ENCODE measurements at regions not wholly inside any gene's neighbourhood (a gene's known extent, or its start where the extent isn't known, plus 50 kb on each side); places are given as distances from the start of the nearest gene placed in this dataset.
A peak's percentile ranks its signal among the peaks of the same experiment; 100 is the strongest.
"Not testable (repeated sequence)": the region's sequence is repeated elsewhere in the genome, so short reads cannot be mapped to it uniquely, and the experiment has no call there.

DNA sequence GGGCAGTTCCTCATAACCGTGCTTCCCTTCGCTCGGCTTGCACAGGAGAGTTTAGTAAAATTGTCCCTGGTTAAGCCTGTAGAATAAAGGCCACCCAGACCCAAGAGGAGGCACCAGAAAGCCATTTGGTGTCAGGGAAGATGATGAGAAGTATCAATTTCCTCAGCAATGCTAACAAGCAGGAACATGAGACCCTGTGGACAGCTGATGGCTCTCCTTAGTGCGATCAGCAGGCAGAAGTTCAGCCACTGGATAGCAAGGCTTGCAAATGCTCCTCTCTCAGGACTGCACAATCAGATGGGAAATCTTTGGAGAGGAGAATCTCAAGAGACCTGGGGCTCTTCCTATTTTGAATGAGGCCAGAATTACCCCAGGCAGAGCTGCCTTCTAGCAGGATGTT lies 261.1 kb upstream of the DYNLRB2 start:
- no peak for DNase-seq
- in situ Hi-C loops (cut with HindIII; ENCODE audit: low pct_ligation_motif_present, low pct_unique_long_range_greater_than_20kb, low sequenced_read_pairs): no loop called here

- in situ Hi-C loops (cut with HindIII; ENCODE audit: low pct_ligation_motif_present, low pct_unique_long_range_greater_than_20kb, low sequenced_read_pairs): no loop called here
- DNase-seq: peak; percentile 21
Observed at GRCh38 chr16:80277182-80277581, 263.6 kb upstream of the DYNLRB2 start.

DNA sequence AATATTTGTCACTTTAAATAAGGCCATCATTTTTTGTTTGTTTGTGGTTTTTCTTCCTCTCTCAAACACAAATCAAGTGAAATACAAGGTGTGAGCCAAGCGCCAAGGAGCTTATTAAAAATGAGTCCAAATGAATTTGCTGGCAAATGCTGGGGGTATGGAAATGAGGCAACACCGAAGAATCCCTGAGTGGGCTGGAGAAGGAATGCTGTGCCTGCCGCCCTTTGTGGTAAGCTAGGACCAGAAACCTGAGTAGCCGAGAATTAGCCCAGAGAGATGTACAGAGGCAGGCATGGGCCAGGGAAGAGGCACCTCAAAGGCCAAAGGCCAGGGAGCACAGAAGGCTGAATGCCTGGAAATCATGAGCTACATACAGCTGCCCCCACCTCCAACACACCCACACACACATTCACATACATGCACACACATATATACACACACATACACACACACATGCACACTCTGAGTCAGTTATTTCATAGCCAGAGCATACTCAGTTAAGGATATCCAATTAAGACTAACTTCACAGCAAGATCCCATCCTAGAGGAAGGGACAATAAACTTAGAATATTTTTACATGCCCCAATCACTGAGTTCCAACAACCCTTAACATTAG lies 266.1 kb upstream of the DYNLRB2 start:
- DNase-seq: no peak
- in situ Hi-C loops (cut with HindIII; ENCODE audit: low pct_ligation_motif_present, low pct_unique_long_range_greater_than_20kb, low sequenced_read_pairs): no loop called here

- in situ Hi-C loops (cut with HindIII; ENCODE audit: low pct_ligation_motif_present, low pct_unique_long_range_greater_than_20kb, low sequenced_read_pairs): no loop called here
Observed at GRCh38 chr16:80273635-80274538, 266.9 kb upstream of the DYNLRB2 start.

DNA sequence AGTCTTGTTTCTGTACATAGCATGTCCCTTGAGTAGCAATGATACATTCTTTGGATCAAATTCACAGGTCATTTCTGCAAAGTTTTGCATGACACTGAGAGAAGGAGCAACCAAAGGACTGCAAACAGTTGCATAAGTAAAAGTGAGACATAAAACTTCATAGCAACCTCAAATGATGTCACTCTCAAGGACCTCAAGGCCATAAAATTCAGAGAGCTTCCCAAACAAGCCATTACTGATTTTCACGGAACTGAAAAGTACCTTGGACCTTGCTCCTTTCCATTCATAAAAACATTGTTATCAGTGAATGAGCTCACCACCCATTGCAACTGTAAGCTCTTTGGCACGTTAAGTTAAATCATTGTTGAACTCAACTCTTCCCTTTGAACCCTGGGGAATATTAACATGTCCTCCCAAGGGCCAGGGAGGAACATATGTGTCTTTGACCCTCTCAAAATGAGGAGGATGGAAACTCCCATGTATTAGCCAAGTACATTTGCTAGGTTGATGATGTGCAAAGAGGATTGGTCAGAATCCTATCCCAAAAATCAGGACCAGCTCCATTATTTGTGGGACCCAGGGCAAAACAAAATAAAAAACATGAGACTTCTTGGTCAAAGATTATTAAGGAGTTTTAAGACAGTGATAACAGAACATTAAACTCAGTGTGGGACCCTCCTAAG lies 275.0 kb upstream of the DYNLRB2 start:
- in situ Hi-C loops (cut with HindIII; ENCODE audit: low pct_ligation_motif_present, low pct_unique_long_range_greater_than_20kb, low sequenced_read_pairs): no loop called here
- no peak for DNase-seq

More at GRCh38 chr16:80273635-80274538, 266.9 kb upstream of the DYNLRB2 start:
- no peak for DNase-seq

DNA sequence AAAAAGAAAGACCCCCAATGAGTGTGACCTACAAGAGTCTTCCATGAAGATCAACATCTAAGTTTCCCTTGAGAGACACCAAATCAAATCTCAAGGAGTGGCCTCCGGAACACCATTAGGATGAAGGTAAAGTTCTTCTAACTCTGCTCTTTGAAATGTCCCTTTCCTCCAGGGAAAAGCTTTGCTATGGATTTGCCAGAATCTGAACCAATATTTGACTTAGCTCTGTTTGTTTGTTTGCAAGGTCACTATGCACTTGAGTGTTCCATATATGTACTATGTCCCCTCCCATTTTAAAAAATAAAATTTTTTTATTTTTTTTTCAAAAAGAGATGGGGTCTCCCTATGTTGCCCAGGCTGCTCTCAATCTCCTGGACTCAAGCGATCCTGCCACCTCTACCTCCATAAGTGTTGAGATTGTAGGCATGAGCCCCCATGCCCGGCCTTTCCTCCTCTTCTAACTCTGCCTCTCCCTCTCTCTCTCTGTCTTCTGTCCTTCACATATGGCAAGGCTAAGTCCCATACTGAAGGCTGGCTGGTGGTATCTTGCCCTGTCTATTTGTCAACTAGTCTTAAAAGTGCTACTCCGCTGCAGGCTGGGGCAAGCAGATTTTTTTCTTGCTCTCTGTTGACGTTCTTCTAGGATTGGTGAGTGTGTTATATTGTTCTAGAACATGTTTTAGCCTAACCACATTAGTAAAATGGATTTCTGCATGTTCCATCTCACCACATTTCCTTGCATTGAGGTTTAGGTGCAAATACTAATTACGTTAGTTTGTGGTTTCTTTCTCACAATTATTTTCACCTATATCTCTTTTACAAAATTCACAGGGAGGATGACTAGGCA lies 276.7 kb upstream of the DYNLRB2 start:
- no peak for DNase-seq
- in situ Hi-C loops (cut with HindIII; ENCODE audit: low pct_ligation_motif_present, low pct_unique_long_range_greater_than_20kb, low sequenced_read_pairs): no loop called here

DNA sequence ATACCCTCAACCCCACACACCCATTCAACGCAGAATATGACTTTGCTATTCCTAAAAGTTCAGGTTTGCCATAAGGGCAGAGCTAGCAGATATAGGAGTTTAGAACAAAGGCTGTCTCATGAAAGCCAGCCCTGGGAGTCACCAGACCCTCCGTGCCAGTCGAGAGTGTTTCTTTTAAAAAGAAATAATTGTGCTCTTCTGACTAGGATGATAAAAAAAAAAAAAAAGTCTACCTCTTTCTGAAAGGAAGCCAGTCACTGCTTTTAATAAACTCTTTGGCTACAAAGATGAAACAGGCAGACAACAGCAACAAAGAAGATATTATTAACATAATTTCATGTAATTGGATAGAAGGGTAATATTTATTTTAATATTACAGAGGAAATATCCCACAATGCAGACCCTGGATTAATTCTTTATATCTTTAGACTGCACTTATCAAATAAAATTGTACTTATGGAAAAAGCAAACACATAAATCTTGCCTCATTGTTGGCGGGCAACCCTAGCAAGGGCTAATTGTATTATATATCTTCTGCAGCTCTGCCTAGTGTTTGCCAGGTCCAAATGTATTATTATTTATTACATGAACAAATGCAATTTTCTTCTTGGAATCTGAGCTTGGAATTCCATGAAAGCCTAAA lies 277.5 kb upstream of the DYNLRB2 start:
- no peak for DNase-seq
- in situ Hi-C loops (cut with HindIII; ENCODE audit: low pct_ligation_motif_present, low pct_unique_long_range_greater_than_20kb, low sequenced_read_pairs): no loop called here

DNA sequence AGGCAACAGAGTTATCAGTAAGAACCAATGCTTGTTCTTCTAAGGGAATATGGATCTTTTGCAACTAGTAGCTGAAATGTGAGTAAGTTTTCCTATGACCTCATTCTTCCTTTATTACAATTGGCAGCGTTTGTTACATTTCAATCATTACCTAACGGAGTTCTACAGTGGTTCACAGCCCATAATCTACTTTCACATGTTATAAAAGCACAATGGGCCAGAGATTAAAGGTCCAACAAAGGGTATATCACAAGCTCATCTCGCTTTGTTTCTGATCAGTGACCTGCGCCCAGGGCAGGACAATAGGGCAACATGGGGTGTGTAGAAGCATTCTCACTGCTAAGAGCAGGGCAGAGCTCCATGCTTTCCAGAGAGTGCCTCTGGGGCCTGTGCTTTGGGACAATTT lies 279.9 kb upstream of the DYNLRB2 start:
- peak; percentile 11 for DNase-seq
- in situ Hi-C loops (cut with HindIII; ENCODE audit: low pct_ligation_motif_present, low pct_unique_long_range_greater_than_20kb, low sequenced_read_pairs): no loop called here

DNA sequence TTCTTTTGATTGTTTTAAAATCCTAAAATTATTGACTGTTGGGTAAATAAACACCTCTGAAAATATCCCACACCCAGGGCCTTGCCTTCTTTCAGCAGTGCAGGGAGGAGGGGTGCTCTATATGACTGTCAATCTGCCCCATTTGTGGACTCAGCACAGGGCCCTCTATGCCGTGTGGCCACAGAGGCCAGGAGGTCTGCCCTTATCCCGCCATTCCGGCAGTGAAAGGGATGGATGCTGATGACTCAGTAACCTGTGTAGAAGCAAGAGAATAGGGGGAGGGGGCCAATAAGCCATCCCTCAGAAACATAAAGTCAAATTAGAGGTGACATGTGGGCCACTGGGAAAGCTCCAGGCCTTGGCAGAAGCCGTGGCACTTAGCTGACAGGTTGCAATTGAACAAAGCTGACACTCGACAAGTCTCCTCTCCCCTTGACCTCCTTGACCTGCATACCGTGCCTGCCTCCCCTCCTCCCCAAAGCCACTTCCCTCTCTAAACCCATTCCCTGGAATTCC lies 281.4 kb upstream of the DYNLRB2 start:
- in situ Hi-C loops (cut with HindIII; ENCODE audit: low pct_ligation_motif_present, low pct_unique_long_range_greater_than_20kb, low sequenced_read_pairs): no loop called here
- no peak for DNase-seq

GRCh38 chr16:80258407-80258806 lies 282.4 kb upstream of the DYNLRB2 start:
- in situ Hi-C loops (cut with HindIII; ENCODE audit: low pct_ligation_motif_present, low pct_unique_long_range_greater_than_20kb, low sequenced_read_pairs): no loop called here
- DNase-seq: no peak

DNA sequence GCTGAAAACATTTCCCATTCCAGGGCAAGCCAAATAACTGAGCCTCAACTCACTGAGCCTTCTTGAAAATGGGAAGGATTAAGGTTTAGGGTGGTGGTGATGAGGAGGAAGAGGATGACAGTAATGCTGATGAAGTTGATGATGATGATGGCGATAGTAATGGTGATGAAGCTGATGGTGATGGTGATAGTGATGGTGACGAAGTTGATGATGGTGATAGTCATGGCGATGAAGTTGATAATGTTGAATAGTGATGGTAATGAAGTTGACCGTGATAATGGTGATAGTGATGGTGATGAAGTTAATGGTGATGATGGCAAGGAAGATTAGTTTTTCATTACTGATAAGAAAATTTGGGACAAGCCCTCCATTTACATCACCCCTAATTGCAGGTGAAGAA lies 285.8 kb upstream of the DYNLRB2 start:
- in situ Hi-C loops (cut with HindIII; ENCODE audit: low pct_ligation_motif_present, low pct_unique_long_range_greater_than_20kb, low sequenced_read_pairs): no loop called here
- DNase-seq: no peak

DNA sequence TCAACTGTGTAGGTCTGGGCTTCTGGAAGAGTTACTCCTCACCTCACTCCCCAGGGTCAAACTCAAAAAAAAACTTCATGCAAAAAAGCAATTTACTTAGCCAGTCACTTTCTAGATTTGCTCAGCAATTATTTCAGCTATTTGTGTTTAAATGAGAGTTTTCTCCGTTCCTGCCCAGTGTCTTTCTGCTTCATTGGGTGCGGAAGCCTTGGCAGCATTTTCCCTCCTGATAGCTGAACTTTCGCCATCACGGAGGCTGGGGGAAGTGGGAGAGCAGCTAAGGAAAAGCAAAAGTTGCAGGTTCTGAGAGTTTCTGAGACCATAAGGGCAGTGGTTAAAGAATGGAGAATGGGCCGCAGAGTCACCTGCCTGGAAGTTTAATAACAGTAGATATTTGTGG lies 287.1 kb upstream of the DYNLRB2 start:
- in situ Hi-C loops (cut with HindIII; ENCODE audit: low pct_ligation_motif_present, low pct_unique_long_range_greater_than_20kb, low sequenced_read_pairs): no loop called here
- DNase-seq: no peak

- in situ Hi-C loops (cut with HindIII; ENCODE audit: low pct_ligation_motif_present, low pct_unique_long_range_greater_than_20kb, low sequenced_read_pairs): no loop called here
- DNase-seq: no peak
Observed at GRCh38 chr16:80250381-80250780, 290.4 kb upstream of the DYNLRB2 start.

DNA sequence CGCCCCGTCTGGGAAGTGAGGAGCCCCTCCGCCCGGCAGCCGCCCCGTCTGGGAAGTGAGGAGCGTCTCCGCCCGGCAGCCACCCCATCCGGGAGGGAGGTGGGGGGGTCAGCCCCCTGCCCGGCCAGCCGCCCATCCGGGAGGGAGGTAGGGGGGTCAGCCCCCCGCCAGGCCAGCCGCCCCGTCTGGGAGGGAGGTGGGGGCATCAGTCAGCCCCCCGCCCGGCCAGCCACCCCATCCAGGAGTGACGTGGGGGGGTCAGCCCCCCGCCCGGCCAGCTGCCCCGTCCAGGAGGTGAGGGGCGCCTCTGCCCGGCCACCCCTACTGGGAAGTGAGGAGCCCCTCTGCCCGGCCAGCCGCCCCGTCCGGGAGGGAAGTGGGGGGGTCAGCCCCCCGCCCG lies 297.5 kb upstream of the DYNLRB2 start:
- in situ Hi-C loops (cut with HindIII; ENCODE audit: low pct_ligation_motif_present, low pct_unique_long_range_greater_than_20kb, low sequenced_read_pairs); DNase-seq: not testable (repeated sequence)

DNA sequence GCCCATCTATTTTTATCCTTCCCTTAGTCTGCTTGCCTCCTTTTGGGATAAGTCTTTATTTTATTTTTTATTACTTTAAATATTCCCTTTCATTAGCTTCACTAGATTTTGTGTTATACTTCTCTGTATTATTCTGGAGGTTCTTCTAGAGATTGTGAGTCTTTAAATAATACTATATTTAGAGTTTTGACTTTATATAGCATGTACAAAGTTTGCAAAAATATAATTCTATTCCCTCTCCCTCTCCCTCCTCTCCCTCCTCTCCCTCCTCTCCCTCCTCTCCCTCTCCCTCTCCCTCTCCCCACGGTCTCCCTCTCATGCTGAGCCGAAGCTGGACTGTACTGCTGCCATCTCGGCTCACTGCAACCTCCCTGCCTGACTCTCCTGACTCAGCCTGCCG lies 298.5 kb upstream of the DYNLRB2 start:
- in situ Hi-C loops (cut with HindIII; ENCODE audit: low pct_ligation_motif_present, low pct_unique_long_range_greater_than_20kb, low sequenced_read_pairs): not testable (repeated sequence)

GRCh38 chr16:80233097-80233835 lies 307.5 kb upstream of the DYNLRB2 start:
- no peak for DNase-seq
- in situ Hi-C loops (cut with HindIII; ENCODE audit: low pct_ligation_motif_present, low pct_unique_long_range_greater_than_20kb, low sequenced_read_pairs): no loop called here

More for the DNA sequence above, 298.5 kb upstream of the DYNLRB2 start:
- not testable (repeated sequence) for DNase-seq

DNA sequence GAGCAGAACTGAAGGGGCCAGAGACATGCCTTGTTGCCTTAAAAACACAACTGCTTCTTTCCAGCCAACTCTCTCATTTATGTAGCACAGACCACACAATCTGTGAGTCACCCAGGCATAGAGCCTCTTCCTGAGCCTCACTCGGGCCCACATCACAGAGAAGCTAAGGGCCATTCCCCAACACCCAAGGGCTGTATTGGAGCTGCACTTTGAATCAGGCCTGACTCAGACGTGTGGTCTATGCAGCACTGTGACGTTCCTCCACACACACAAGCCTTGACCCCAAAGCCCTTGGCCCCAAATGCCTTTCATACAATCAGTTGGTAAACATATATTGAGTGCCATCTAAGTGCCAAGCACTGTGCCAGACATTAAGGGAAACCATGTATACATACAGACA lies 308.9 kb upstream of the DYNLRB2 start:
- in situ Hi-C loops (cut with HindIII; ENCODE audit: low pct_ligation_motif_present, low pct_unique_long_range_greater_than_20kb, low sequenced_read_pairs): no loop called here
- peak; percentile 51 for DNase-seq

Measured in ACHN (cell line).